Ammon's horn (tissue), 1 donor: ENCODE measurements at regions not wholly inside any gene's neighbourhood (a gene's known extent, or its start where the extent isn't known, plus 50 kb on each side); places are given as distances from the start of the nearest gene placed in this dataset.
"Not testable (repeated sequence)": the region's sequence is repeated elsewhere in the genome, so short reads cannot be mapped to it uniquely, and the experiment has no call there.

ENCODE experiments used
- DNase-seq: peaks from one replicate; pipeline ENCODE4 v3.0.0-alpha.2; 2016; ENCODE audit warnings: low spot score

DNA sequence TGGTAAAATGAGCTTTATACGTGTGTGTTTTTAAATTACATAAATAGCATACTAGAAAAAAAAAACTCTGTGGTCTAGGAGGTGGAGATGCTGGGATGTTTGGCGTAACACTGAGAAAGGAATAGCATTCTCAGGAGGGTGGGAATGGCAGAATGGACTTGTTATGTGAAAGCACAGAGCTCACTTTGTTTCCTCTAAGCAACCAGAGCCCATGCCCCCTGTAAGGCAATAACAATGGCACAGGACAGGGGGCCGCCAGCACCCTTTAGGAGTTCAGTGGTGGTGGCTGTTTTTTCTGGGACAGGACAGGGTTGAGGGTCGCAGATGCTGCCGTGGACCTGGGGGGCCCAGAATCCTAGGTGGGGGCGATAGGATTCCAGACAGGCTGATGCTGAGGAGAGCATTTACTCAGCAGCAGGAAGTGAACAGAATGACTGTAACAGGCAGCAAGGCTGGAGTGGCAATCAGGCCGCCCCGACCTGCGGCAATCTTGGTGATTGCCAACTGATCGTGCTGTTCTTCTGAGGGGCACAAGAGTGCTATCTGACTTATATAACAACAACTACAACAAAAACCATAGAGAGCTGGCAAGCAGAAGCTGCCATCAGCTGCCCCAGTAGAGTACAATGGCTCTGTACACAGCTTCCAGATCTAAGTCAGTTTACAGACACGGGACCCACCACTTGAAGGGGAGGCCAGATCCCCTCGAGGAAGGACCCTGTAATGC, 160.4 kb downstream of the UACA start:
- DNase-seq = peak; percentile 47

GRCh38 chr15:70602281-70602680, 161.1 kb downstream of the UACA start:
- no peak for DNase-seq

GRCh38 chr15:70597945-70598344, 165.4 kb downstream of the UACA start:
- DNase-seq = no peak

DNA sequence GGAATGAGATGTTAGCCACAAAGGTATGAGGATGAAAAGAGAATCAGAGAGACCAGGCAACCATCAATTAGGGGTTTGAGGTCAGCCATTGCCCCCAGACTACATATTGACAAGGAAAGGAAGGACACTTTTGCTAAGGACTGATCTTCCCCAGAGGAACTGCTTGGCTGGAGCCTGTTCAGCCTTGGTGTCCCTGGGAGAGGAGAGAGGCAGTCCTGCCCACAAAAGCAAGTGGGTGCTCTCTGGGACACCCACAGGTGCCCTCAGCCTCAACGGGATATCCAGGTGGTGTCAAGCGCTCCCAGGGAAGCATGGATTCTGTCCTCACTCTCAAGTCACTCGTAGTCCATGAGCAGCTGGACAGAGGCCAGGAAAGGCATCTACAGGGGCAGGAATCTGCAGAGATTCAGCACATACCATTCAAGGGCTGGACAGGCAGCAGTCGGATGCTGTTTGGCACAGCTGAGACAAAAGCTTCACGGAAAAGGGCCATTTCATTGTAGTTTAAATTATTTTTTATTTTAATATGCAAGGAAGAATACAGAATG, 166.2 kb downstream of the UACA start:
- DNase-seq = no peak

DNA sequence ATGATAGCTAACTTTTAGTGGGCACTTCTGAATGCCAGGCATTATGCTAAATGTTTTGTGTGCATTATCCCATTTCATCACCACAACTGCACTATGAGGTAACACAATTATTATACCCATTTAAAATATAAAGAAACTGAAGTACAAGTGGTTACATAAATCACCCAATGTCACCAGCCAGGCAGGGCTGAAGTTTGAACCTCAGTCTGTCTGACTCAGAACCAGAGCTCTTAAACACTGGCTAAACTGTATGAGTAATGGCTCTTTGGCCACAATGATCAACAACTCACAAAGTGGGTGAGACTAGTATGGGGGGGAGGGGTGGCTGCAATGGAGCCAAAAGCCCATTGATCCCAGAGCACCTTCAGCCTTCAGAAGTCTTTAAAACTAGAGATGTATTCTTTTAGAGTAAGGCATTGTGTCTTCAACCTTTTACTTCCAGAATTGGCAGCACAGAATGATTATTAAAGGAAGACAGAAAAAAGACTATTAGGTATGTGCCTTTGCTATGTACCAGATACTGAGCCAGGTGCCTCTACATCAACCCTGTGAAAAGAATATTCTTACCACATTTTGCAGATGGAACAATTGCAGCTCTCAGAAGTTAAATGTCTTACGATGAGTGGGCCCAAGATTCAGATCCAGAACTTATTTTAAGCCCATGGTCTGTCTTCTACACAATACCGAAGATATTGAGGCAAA, 166.9 kb downstream of the UACA start:
- DNase-seq = no peak

DNA sequence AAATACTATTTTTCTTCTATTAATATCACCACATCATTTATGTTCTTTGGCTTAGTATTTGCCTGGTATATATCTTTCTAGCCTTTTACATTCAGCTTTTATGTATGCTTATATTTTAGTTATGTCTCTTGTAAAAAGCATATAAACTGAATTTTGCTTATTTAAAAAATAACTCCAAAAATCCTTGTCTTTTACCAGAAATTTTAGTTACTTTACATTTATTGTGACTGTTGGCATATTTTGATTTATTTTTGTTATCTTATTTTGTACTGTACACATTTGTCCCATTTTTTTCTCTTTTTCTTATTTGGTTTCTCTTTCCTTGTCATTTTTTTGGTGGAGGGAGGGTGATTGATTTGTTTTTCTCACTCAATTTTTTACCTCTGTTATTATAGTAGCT, 169.6 kb downstream of the UACA start:
- DNase-seq = no peak

DNA sequence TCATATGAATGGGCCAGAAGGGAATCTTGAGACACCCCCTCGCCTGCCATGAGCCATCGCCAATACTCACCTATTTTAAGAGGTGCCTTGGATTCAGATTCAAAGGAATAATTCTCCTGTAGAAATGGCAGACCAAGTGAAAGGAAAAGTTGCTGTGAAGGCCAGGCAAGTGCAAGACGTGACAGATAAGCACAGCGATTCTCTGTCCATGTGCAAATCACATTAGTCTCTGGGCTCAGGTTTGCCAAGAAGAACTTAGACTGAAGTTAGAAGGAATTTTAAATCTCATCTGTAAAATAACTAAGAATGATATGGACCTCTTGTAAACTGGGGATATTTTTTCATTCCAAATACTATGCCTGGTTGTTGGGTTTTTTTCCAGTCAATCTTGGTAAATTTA, 173.6 kb downstream of the UACA start:
- no peak for DNase-seq

DNA sequence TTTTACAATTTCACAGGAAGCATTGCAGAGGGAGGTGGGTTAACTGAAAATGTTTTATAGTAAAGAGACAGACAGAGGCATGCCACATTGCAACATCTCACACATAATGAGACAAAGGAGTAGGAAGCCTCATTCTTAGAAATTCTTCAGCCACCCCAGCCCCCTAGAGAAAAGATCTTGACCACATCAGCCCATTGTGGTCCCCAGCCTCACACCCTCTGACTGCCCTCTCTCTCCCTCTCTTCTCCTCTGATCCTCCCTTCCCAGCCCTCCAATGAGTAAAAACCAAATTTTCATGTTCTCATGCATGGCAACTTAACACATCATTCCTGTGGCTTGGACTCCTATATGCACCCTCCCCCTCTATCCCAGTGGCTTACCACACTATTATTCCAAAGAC, 174.1 kb downstream of the UACA start:
- no peak for DNase-seq

GRCh38 chr15:70588613-70589012, 174.7 kb downstream of the UACA start:
- DNase-seq = no peak

DNA sequence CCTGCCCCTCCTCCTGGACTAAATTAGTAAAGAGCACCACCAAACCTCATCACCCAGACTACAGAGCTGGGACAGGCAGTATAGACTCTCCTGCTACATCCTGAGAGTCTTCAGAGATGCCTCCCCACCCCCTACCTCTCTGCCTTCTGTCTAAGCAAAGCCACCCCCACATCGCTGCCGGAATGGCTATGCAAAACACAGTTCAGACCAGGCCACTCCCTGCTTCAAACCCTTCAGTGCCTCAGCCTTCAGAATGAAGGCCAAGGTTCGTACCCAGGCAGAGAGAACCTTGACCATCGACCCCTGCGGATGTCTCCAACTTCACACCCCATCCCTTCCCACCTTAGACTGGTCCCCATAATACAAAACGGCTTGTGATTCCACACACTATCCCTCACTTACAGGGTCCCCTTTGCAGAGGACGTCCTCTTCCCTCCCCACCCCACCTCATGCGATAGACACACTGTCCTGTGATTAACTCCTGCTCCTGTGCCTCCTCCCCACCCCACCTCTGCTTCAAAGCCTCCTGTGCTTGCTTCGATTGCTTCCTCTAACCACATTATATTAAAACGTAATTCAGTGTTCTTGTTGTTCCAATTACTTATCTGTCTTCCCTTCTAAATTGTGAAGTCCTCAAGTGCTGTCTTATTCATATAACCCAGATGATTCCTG, 175.3 kb downstream of the UACA start:
- DNase-seq = no peak

- not testable (repeated sequence) for DNase-seq
Measured at GRCh38 chr15:70587012-70587634, 176.2 kb downstream of the UACA start.

GRCh38 chr15:70586241-70586640, 177.1 kb downstream of the UACA start:
- DNase-seq = no peak

DNA sequence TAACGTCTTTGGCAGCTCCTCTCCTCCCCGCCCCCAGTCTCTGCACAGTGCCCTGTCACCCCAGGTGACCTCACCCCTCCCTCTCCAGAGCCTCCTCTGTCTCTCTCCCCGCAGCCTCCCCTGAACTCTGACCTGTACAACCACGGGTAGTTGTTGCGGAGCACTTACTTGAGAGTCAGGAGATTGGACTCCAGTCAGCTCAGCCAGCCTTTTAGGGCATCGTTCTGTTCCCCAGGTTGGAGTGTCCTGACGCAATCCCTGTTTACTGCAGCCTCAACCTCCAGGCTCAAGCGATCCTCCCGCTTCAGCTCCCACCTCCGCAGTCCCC, 177.7 kb downstream of the UACA start:
- no peak for DNase-seq

GRCh38 chr15:70584838-70585706, 178.3 kb downstream of the UACA start:
- no peak for DNase-seq

DNA sequence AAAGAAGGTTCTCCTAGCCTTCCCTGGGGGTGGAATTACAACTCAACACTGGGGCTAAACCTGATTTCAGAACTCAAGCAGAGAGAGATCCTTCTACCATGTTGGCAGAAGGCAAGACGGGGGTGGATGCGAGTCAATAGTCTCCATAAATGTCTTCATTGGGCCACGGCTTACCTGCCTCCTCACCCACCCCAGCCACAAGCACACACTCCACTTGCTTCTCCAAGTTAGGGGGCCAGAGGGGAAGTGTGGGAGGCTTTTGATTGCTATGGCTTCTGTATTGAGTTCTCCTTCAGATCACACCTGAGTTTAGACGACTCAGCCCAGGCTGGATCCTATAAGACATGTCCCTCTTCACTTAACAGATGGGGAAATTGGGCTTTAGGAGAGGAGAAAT, 178.9 kb downstream of the UACA start:
- no peak for DNase-seq

DNA sequence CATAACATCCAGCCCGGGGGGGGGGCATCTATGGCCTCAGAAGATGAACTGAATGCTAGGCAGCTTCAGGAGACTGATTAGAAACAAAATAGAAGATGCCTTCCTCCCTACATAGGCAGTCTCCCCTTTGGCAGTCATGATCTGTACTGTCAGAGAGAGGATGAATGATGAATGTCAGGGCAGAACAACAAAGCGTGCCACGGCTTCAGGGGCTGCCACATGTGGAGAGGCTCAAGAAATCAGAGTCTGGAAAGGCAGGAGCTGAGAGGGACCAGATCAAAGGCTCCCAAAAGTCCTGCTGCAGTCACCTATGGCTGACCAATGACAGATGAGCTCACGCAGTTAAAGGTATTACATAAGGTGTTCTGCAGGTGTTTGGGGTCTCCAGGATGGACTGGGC, 180.4 kb downstream of the UACA start:
- no peak for DNase-seq

DNA sequence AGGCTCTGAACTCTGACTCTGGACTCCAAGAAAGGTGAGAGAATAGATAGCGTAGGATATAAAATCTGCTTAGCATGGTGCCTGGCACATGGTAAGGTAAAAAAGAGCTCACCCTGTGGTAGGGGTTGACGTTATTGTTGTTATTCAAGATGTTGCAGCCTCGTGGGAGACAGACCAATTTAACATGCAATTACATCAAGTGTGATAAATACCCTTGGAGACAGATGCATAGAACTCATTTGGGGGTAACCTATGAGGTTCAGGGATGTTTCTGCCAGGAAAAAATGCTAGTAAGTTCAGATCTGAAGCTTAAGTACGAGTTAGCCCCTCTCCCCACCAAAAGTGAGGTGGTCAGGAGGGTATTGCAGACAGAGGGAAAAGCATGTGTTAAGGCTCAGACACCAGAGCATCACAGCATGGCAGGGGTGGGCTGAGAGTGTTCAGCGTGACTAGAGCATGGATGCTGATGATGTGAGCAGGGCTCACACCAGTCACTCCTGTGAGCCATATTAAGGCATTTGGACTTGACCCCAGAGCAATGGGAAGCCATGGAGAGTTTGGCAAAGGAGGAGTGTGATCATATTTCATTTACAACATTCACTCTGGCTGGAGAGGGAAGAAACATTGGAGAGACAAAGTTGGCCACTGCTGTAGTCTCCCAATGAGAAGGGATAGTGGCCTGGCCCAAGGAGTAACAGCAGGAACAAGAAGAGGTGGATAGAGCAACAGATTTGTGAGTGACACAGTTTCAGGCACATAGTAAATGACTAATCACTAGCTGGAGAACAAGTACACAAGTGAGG, 181.0 kb downstream of the UACA start:
- no peak for DNase-seq

GRCh38 chr15:70580958-70581357, 182.4 kb downstream of the UACA start:
- DNase-seq = no peak

DNA sequence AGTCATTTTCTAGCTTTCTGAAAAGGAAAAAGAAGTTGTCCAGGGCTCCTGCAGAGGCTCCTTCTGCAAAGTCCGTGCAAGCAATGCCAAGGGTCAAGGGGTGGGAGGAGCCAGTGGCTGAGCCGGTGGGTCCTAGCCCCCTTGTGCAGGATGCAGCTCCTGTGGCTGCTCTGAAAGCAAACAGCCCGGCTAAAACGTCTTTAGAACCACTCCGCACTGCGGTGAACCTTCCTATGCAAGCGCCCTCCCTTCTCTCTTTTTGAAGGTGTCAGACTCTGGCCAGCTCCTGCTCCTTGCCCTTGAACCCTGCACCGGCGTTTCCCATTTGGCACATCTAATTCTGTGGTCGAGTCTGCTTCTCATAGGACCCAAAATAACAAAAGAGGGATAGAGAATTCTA, 183.1 kb downstream of the UACA start:
- DNase-seq = no peak

DNA sequence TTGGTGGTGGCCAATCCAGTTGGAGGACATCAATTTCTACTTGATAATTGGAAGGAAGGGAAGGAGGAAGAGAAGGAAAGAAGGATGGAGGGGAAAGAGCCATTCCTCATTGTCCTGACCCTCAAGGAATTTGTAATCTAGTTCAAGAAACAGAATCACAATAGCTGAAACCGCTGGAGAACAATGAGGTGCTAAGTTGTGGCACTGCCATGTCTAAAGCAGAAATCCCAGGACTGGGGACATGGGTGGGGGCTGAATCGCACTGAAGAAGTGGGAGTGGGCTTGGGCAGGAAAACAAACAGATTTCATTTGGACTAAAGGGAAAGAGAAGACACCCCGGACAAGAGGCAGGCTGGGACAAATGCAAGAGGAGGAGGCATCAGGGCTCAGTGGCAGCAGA, 183.6 kb downstream of the UACA start:
- no peak for DNase-seq

GRCh38 chr15:70578196-70578595, 185.2 kb downstream of the UACA start:
- DNase-seq = no peak
